ENCODE measurements at regions not wholly inside any gene's neighbourhood (a gene's known extent, or its start where the extent isn't known, plus 50 kb on each side); places are given as distances from the start of the nearest gene placed in this dataset.

DNA sequence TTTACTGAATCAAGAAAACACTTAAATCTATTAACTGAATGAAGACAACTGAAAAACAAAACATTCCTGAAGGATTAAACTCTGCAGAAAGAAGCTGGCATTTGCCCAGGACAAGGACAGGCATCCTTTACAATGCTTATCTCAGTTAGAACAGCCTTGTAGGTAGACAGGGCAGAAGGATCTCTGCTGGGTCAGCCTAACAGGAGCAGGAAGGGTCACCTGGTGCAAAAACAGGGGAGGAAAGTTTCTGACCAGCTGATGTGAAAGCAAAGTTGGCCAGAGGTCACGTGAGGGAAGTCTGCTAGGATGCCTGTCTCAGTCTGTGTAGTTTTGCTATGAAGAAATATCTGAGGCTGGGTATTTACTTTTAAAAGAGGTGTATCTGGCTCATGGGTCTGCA, 348.6 kb downstream of the ANAPC1 start:
- TF ChIP-seq, protein P1, sequence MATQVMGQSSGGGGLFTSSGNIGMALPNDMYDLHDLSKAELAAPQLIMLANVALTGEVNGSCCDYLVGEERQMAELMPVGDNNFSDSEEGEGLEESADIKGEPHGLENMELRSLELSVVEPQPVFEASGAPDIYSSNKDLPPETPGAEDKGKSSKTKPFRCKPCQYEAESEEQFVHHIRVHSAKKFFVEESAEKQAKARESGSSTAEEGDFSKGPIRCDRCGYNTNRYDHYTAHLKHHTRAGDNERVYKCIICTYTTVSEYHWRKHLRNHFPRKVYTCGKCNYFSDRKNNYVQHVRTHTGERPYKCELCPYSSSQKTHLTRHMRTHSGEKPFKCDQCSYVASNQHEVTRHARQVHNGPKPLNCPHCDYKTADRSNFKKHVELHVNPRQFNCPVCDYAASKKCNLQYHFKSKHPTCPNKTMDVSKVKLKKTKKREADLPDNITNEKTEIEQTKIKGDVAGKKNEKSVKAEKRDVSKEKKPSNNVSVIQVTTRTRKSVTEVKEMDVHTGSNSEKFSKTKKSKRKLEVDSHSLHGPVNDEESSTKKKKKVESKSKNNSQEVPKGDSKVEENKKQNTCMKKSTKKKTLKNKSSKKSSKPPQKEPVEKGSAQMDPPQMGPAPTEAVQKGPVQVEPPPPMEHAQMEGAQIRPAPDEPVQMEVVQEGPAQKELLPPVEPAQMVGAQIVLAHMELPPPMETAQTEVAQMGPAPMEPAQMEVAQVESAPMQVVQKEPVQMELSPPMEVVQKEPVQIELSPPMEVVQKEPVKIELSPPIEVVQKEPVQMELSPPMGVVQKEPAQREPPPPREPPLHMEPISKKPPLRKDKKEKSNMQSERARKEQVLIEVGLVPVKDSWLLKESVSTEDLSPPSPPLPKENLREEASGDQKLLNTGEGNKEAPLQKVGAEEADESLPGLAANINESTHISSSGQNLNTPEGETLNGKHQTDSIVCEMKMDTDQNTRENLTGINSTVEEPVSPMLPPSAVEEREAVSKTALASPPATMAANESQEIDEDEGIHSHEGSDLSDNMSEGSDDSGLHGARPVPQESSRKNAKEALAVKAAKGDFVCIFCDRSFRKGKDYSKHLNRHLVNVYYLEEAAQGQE (IDR thresholded peaks at IDR 0.05; ENCODE audit: insufficient read depth in 1 of 2, low read depth in 2 of 2, low read length in 2 of 2), result no peak
- TF ChIP-seq TAF1 (IDR thresholded peaks at IDR 0.05; ENCODE audit: borderline replicate concordance, insufficient read depth, low read length), result no peak
- no peak for TF ChIP-seq POLR2AphosphoS5 (IDR thresholded peaks at IDR 0.05; ENCODE audit: low read depth, low read length)
- TF ChIP-seq SIN3A (IDR thresholded peaks at IDR 0.05; ENCODE audit: borderline replicate concordance, insufficient read depth, low read length), result no peak

All from PFSK-1 (cell line).